GM18951 (cell line): ENCODE measurements at regions not wholly inside any gene's neighbourhood (a gene's known extent, or its start where the extent isn't known, plus 50 kb on each side); places are given as distances from the start of the nearest gene placed in this dataset.

Experiments
- POLR2A ChIP-seq: IDR thresholded peaks from 4 replicates; pipeline ENCODE4 v1.6.1; 2011; ENCODE audit warnings: mild to moderate bottlenecking; ENCODE audit not compliant: insufficient read length, insufficient read depth; ENCODE audit errors: extremely low read depth
- in situ Hi-C: fragments of 300-500 bp; cut with MboI; formaldehyde crosslinking; loops from one replicate; pipeline ENCODE4 v1.12.0; 2022; ENCODE audit warnings: low sequenced_read_pairs, mixed read lengths, inconsistent platforms; ENCODE audit not compliant: unreplicated experiment

GRCh38 chr2:176818617-176819016 is 394.0 kb upstream of the HNRNPA3 start:
- in situ Hi-C loops, result no loop called here
- no peak for TF ChIP-seq POLR2A

- no peak for TF ChIP-seq POLR2A
- in situ Hi-C loops, result no loop called here
These were observed 393.3 kb upstream of the HNRNPA3 start for GRCh38 chr2:176819306-176819705.

GRCh38 chr2:176820371-176820932 is 392.1 kb upstream of the HNRNPA3 start:
- in situ Hi-C loops, result no loop called here
- TF ChIP-seq POLR2A, result no peak

GRCh38 chr2:176821350-176821749 is 391.2 kb upstream of the HNRNPA3 start:
- in situ Hi-C loops, result no loop called here
- TF ChIP-seq POLR2A, result no peak

GRCh38 chr2:176822060-176822459 is 390.5 kb upstream of the HNRNPA3 start:
- in situ Hi-C loops, result no loop called here
- TF ChIP-seq POLR2A, result no peak

- in situ Hi-C loops, result loop anchor here (25.0 kb wide), 1 partner anchor 311 kb away; no protein-coding TSS in a partner anchor
- TF ChIP-seq POLR2A, result no peak
These were observed 386.2 kb upstream of the HNRNPA3 start for GRCh38 chr2:176826356-176826755.

- in situ Hi-C loops, result loop anchor here (25.0 kb wide), 1 partner anchor 310 kb away; no protein-coding TSS in a partner anchor
- no peak for TF ChIP-seq POLR2A
These were observed 385.5 kb upstream of the HNRNPA3 start for GRCh38 chr2:176826984-176827668.

GRCh38 chr2:176830362-176830761 is 382.2 kb upstream of the HNRNPA3 start:
- no peak for TF ChIP-seq POLR2A
- in situ Hi-C loops, result loop anchor here (25.0 kb wide), 1 partner anchor 307 kb away; no protein-coding TSS in a partner anchor

- in situ Hi-C loops, result loop anchor here (25.0 kb wide), 1 partner anchor 305 kb away; no protein-coding TSS in a partner anchor
- TF ChIP-seq POLR2A, result no peak
These were observed 380.5 kb upstream of the HNRNPA3 start for GRCh38 chr2:176832086-176832485.

GRCh38 chr2:176833671-176834070 is 378.9 kb upstream of the HNRNPA3 start:
- in situ Hi-C loops, result loop anchor here (25.0 kb wide), 1 partner anchor 304 kb away; no protein-coding TSS in a partner anchor
- TF ChIP-seq POLR2A, result no peak

GRCh38 chr2:176834226-176834625 is 378.4 kb upstream of the HNRNPA3 start:
- in situ Hi-C loops, result loop anchor here (25.0 kb wide), 1 partner anchor 303 kb away; no protein-coding TSS in a partner anchor
- TF ChIP-seq POLR2A, result no peak

GRCh38 chr2:176843208-176843607 is 369.4 kb upstream of the HNRNPA3 start:
- in situ Hi-C loops, result loop anchor here (25.0 kb wide), 1 partner anchor 294 kb away; no protein-coding TSS in a partner anchor
- TF ChIP-seq POLR2A, result no peak

GRCh38 chr2:176844461-176844860 is 368.1 kb upstream of the HNRNPA3 start:
- in situ Hi-C loops, result loop anchor here (25.0 kb wide), 1 partner anchor 293 kb away; no protein-coding TSS in a partner anchor
- no peak for TF ChIP-seq POLR2A

GRCh38 chr2:176845718-176846117 is 366.9 kb upstream of the HNRNPA3 start:
- no peak for TF ChIP-seq POLR2A
- in situ Hi-C loops, result loop anchor here (25.0 kb wide), 1 partner anchor 292 kb away; no protein-coding TSS in a partner anchor
